ENCODE measurements at regions not wholly inside any gene's neighbourhood (a gene's known extent, or its start where the extent isn't known, plus 50 kb on each side); places are given as distances from the start of the nearest gene placed in this dataset.

- Histone ChIP-seq H3K36me3 (no peaks in the 10 kb centered on the region), H3K9me3 (no peaks in the 10 kb centered on the region), H3K4me1 (no peaks in the 10 kb centered on the region), H3K27me3 (no peaks in the 10 kb centered on the region), H3K27ac (no peak overlapping the region), H3K4me3 (no peak overlapping the region)
- DNase-seq (no peak), ATAC-seq (no peak)
- intact Hi-C loops (cut with DNase I): no loop called here
- TF ChIP-seq CTCF (IDR thresholded peaks at IDR 0.05): no peak
These were observed 223.7 kb upstream of the CCN2 start for GRCh38 chr6:132174919-132175318.

- no peak for DNase-seq
- H3K27ac ChIP-seq: no peak overlapping the region
- intact Hi-C loops (cut with DNase I): loop anchor here (10.0 kb wide), 1 partner anchor 244 kb away; no protein-coding TSS in a partner anchor
- no peaks in the 10 kb centered on the region for H3K36me3 ChIP-seq
- H3K4me3 ChIP-seq: no peak overlapping the region
- no peaks in the 10 kb centered on the region for H3K9me3 ChIP-seq
- TF ChIP-seq CTCF (IDR thresholded peaks at IDR 0.05): no peak
- ATAC-seq: no peak
- H3K27me3 ChIP-seq: no peaks in the 10 kb centered on the region
- H3K4me1 ChIP-seq: no peaks in the 10 kb centered on the region
These were observed 217.8 kb upstream of the CCN2 start for GRCh38 chr6:132168961-132169360.

GRCh38 chr6:132167929-132168892, 217.0 kb upstream of the CCN2 start:
- intact Hi-C loops (cut with DNase I): loop anchor here (10.0 kb wide), 1 partner anchor 243 kb away; no protein-coding TSS in a partner anchor
- TF ChIP-seq CTCF (IDR thresholded peaks at IDR 0.05): no peak

GRCh38 chr6:132166526-132167051, 215.4 kb upstream of the CCN2 start:
- H3K27me3 ChIP-seq: no peaks in the 10 kb centered on the region
- intact Hi-C loops (cut with DNase I): loop anchor here (10.0 kb wide), 1 partner anchor 242 kb away; no protein-coding TSS in a partner anchor
- H3K4me1 ChIP-seq: no peaks in the 10 kb centered on the region
- no peak for TF ChIP-seq CTCF (IDR thresholded peaks at IDR 0.05)
- DNase-seq (no peak), ATAC-seq (no peak)
- no peak overlapping the region for H3K27ac ChIP-seq
- no peaks in the 10 kb centered on the region for H3K9me3 ChIP-seq
- no peak overlapping the region for H3K4me3 ChIP-seq
- no peaks in the 10 kb centered on the region for H3K36me3 ChIP-seq

More at GRCh38 chr6:132167929-132168892, 217.0 kb upstream of the CCN2 start:
- DNase-seq (no peak), ATAC-seq (no peak)
- Histone ChIP-seq H3K27ac (no peak overlapping the region), H3K36me3 (no peaks in the 10 kb centered on the region), H3K27me3 (no peaks in the 10 kb centered on the region), H3K9me3 (no peaks in the 10 kb centered on the region), H3K4me3 (no peak overlapping the region), H3K4me1 (no peaks in the 10 kb centered on the region)

GRCh38 chr6:132165677-132166076, 214.5 kb upstream of the CCN2 start:
- Histone ChIP-seq H3K4me3 (no peak overlapping the region), H3K27ac (no peak overlapping the region), H3K4me1 (no peaks in the 10 kb centered on the region), H3K36me3 (no peaks in the 10 kb centered on the region), H3K27me3 (no peaks in the 10 kb centered on the region), H3K9me3 (no peaks in the 10 kb centered on the region)
- intact Hi-C loops (cut with DNase I): loop anchor here (10.0 kb wide), 1 partner anchor 241 kb away; no protein-coding TSS in a partner anchor
- TF ChIP-seq CTCF (IDR thresholded peaks at IDR 0.05): no peak
- ATAC-seq (no peak), DNase-seq (no peak)
